ENCODE measurements at regions not wholly inside any gene's neighbourhood (a gene's known extent, or its start where the extent isn't known, plus 50 kb on each side); places are given as distances from the start of the nearest gene placed in this dataset.

DNA sequence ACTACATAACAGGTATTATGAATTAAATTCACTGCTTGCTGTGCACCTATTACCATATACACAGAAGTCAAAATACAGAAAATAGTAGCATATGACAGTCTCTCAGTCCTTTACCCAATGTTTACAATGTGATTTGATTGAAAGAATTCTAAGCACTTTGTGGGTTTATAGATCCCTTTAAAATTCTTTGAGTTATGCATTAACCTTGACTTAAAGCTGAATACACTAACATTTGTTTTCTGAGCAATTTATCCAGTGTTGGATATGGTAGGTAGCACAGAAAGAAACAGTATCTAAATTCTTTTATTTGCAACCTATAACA, 230.8 kb upstream of the DDI1 start:
- TF ChIP-seq, protein P1, sequence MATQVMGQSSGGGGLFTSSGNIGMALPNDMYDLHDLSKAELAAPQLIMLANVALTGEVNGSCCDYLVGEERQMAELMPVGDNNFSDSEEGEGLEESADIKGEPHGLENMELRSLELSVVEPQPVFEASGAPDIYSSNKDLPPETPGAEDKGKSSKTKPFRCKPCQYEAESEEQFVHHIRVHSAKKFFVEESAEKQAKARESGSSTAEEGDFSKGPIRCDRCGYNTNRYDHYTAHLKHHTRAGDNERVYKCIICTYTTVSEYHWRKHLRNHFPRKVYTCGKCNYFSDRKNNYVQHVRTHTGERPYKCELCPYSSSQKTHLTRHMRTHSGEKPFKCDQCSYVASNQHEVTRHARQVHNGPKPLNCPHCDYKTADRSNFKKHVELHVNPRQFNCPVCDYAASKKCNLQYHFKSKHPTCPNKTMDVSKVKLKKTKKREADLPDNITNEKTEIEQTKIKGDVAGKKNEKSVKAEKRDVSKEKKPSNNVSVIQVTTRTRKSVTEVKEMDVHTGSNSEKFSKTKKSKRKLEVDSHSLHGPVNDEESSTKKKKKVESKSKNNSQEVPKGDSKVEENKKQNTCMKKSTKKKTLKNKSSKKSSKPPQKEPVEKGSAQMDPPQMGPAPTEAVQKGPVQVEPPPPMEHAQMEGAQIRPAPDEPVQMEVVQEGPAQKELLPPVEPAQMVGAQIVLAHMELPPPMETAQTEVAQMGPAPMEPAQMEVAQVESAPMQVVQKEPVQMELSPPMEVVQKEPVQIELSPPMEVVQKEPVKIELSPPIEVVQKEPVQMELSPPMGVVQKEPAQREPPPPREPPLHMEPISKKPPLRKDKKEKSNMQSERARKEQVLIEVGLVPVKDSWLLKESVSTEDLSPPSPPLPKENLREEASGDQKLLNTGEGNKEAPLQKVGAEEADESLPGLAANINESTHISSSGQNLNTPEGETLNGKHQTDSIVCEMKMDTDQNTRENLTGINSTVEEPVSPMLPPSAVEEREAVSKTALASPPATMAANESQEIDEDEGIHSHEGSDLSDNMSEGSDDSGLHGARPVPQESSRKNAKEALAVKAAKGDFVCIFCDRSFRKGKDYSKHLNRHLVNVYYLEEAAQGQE (IDR thresholded peaks at IDR 0.05; ENCODE audit: borderline replicate concordance in 1 of 2, low read depth in 1 of 2, low read length in 2 of 2) = no peak
- TF ChIP-seq EP300 (IDR thresholded peaks at IDR 0.05; ENCODE audit: low read depth in 2 of 2, low read length in 2 of 2) (no peak), EP300 (CRISPR knock-in tag; IDR thresholded peaks at IDR 0.05; ENCODE audit: borderline replicate concordance) (no peak), NR0B2 (CRISPR knock-in tag; IDR thresholded peaks at IDR 0.05) (no peak), CTCF (CRISPR knock-in tag; IDR thresholded peaks at IDR 0.05) (no peak), SMARCC2 (IDR thresholded peaks at IDR 0.05) (no peak), ARID4A (CRISPR knock-in tag; IDR thresholded peaks at IDR 0.05; ENCODE audit: borderline replicate concordance) (no peak), TEAD2 (CRISPR knock-in tag; IDR thresholded peaks at IDR 0.05) (no peak), ATF3 (CRISPR knock-in tag; IDR thresholded peaks at IDR 0.05) (no peak), RCOR2 (CRISPR knock-in tag; IDR thresholded peaks at IDR 0.05) (no peak)
- TF ChIP-seq, protein P2, sequence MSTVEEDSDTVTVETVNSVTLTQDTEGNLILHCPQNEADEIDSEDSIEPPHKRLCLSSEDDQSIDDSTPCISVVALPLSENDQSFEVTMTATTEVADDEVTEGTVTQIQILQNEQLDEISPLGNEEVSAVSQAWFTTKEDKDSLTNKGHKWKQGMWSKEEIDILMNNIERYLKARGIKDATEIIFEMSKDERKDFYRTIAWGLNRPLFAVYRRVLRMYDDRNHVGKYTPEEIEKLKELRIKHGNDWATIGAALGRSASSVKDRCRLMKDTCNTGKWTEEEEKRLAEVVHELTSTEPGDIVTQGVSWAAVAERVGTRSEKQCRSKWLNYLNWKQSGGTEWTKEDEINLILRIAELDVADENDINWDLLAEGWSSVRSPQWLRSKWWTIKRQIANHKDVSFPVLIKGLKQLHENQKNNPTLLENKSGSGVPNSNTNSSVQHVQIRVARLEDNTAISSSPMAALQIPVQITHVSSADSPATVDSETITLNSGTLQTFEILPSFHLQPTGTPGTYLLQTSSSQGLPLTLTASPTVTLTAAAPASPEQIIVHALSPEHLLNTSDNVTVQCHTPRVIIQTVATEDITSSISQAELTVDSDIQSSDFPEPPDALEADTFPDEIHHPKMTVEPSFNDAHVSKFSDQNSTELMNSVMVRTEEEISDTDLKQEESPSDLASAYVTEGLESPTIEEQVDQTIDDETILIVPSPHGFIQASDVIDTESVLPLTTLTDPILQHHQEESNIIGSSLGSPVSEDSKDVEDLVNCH (CRISPR knock-in tag; IDR thresholded peaks at IDR 0.05) = no peak
- TF ChIP-seq, protein P3, sequence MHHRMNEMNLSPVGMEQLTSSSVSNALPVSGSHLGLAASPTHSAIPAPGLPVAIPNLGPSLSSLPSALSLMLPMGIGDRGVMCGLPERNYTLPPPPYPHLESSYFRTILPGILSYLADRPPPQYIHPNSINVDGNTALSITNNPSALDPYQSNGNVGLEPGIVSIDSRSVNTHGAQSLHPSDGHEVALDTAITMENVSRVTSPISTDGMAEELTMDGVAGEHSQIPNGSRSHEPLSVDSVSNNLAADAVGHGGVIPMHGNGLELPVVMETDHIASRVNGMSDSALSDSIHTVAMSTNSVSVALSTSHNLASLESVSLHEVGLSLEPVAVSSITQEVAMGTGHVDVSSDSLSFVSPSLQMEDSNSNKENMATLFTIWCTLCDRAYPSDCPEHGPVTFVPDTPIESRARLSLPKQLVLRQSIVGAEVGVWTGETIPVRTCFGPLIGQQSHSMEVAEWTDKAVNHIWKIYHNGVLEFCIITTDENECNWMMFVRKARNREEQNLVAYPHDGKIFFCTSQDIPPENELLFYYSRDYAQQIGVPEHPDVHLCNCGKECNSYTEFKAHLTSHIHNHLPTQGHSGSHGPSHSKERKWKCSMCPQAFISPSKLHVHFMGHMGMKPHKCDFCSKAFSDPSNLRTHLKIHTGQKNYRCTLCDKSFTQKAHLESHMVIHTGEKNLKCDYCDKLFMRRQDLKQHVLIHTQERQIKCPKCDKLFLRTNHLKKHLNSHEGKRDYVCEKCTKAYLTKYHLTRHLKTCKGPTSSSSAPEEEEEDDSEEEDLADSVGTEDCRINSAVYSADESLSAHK (CRISPR knock-in tag; IDR thresholded peaks at IDR 0.05; ENCODE audit: borderline replicate concordance) = no peak

Data from HepG2 (cell line).